ENCODE measurements at regions not wholly inside any gene's neighbourhood (a gene's known extent, or its start where the extent isn't known, plus 50 kb on each side); places are given as distances from the start of the nearest gene placed in this dataset.

GRCh38 chr5:110852541-110852940 is 113.7 kb downstream of the SLC25A46 start:
- TF ChIP-seq IRF3 (IDR thresholded peaks at IDR 0.05; ENCODE audit: low read depth, low read length), result no peak
- no peak for TF ChIP-seq TCF12 (IDR thresholded peaks at IDR 0.05)
- no peak for TF ChIP-seq SIN3A (IDR thresholded peaks at IDR 0.05; ENCODE audit: borderline replicate concordance, low read depth, low read length)
- no peak for TF ChIP-seq TAF1 (IDR thresholded peaks at IDR 0.05; ENCODE audit: borderline replicate concordance, low read depth, low read length)
- no peak for TF ChIP-seq RXRA (IDR thresholded peaks at IDR 0.05; ENCODE audit: borderline replicate concordance, low read depth)
- no peak for TF ChIP-seq FOXJ3 (CRISPR knock-in tag; IDR thresholded peaks at IDR 0.05)
- no peak for TF ChIP-seq GATA2 (CRISPR knock-in tag; IDR thresholded peaks at IDR 0.05)
- no peak for TF ChIP-seq MAX (IDR thresholded peaks at IDR 0.05; ENCODE audit: low read depth)
- TF ChIP-seq NFIC (IDR thresholded peaks at IDR 0.05; ENCODE audit: borderline replicate concordance), result no peak
- TF ChIP-seq EZH2phosphoT487 (IDR thresholded peaks at IDR 0.05; ENCODE audit: borderline replicate concordance, low read depth), result no peak
- no peak for TF ChIP-seq RFX5 (IDR thresholded peaks at IDR 0.05; ENCODE audit: low read length)
- no peak for TF ChIP-seq USF2 (IDR thresholded peaks at IDR 0.05; ENCODE audit: borderline replicate concordance, low read depth, low read length)
- TF ChIP-seq REST (IDR thresholded peaks at IDR 0.05; ENCODE audit: low read depth, low read length), result no peak
- no peak for TF ChIP-seq SMC3 (IDR thresholded peaks at IDR 0.05; ENCODE audit: low read depth, low read length)
- TF ChIP-seq MXI1 (IDR thresholded peaks at IDR 0.05; ENCODE audit: low read depth, low read length), result no peak
- no peak for TF ChIP-seq ZBTB33 (IDR thresholded peaks at IDR 0.05; ENCODE audit: borderline replicate concordance, low read depth)
- 79% methylated on average over 1 of the region's 1 CpG for WGBS (ENCODE audit: low lambda C conversion rate)
- POLR2A ChIA-PET, result no interaction called here

More at GRCh38 chr5:110852541-110852940, 113.7 kb downstream of the SLC25A46 start:
- no peaks in the 10 kb centered on the region for H3K27me3 ChIP-seq (ENCODE audit: insufficient read depth)
- H3K9ac ChIP-seq, result no peak overlapping the region
- H3K4me3 ChIP-seq (ENCODE audit: low read depth in 2 of 2, low read length in 1 of 2), result no peak overlapping the region
- H2AFZ ChIP-seq (ENCODE audit: low read depth), result no peak overlapping the region
- H4K20me1 ChIP-seq (ENCODE audit: insufficient read depth), result no peaks in the 10 kb centered on the region
- H3F3A ChIP-seq (replicated peaks; ENCODE audit: insufficient read depth), result no peaks in the 10 kb centered on the region
- no peak overlapping the region for H3K4me2 ChIP-seq
- H3K36me3 ChIP-seq (replicated peaks in 1 of 2; ENCODE audit: control insufficient read depth in 1 of 2, insufficient read depth in 2 of 2, low read length in 1 of 2), result no peaks in the 10 kb centered on the region
- DNase-seq, result no peak
- no peaks in the 10 kb centered on the region for H3K9me2 ChIP-seq
- CTCF ChIA-PET, result no interaction called here
- no peaks in the 10 kb centered on the region; a peak in 1 of 4 replicates for H3K4me1 ChIP-seq (ENCODE audit: control insufficient read depth in 1 of 2, insufficient read depth in 2 of 2, low read depth in 1 of 2, low read length in 1 of 2)
- H3K79me2 ChIP-seq (ENCODE audit: insufficient read depth), result no peaks in the 10 kb centered on the region
- H3K27ac ChIP-seq (ENCODE audit: low read depth in 2 of 2, low read length in 1 of 2), result no peak overlapping the region
- H3K9me3 ChIP-seq, result no peaks in the 10 kb centered on the region

Measured in SK-N-SH (cell line).